H9 (cell line): ENCODE measurements at regions not wholly inside any gene's neighbourhood (a gene's known extent, or its start where the extent isn't known, plus 50 kb on each side); places are given as distances from the start of the nearest gene placed in this dataset.

Source experiments
- DNase-seq: peaks from one replicate; pipeline ENCODE4 v3.0.0-alpha.2; 2017
- H2AFZ ChIP-seq: one replicate; pipeline ENCODE4 v1.6.1; 2013; ENCODE audit warnings: mild to moderate bottlenecking, low read length, control low read depth, moderate library complexity
- H2AK5ac ChIP-seq: 2 replicates; pipeline ENCODE4 v1.6.1; 2013; ENCODE audit warnings: low read length, control low read depth, mixed read lengths; ENCODE audit not compliant: insufficient read length
- H2BK120ac ChIP-seq: one replicate; pipeline ENCODE4 v1.6.1; 2013; ENCODE audit warnings: low read depth, mild to moderate bottlenecking, low read length, control low read depth, inconsistent platforms; ENCODE audit not compliant: poor library complexity, severe bottlenecking
- H2BK12ac ChIP-seq: 2 replicates; pipeline ENCODE4 v1.6.1; 2013; ENCODE audit warnings: low read length, control low read depth, mixed read lengths, low read depth; ENCODE audit not compliant: insufficient read length
- H2BK15ac ChIP-seq: 2 replicates; pipeline ENCODE4 v1.6.1; 2013; ENCODE audit warnings: low read depth, low read length, control low read depth
- H2BK20ac ChIP-seq: one replicate; pipeline ENCODE4 v1.6.1; 2013; ENCODE audit warnings: low read depth, mild to moderate bottlenecking, low read length, control low read depth, inconsistent platforms; ENCODE audit not compliant: poor library complexity, severe bottlenecking
- H2BK5ac ChIP-seq: 2 replicates; pipeline ENCODE4 v1.6.1; 2013; ENCODE audit warnings: low read length, control low read depth, mixed read lengths; ENCODE audit not compliant: insufficient read length
- H3K14ac ChIP-seq: 2 replicates; pipeline ENCODE4 v1.6.1; 2013; ENCODE audit warnings: low read length, control low read depth; ENCODE audit not compliant: insufficient read depth
- H3K18ac ChIP-seq: 2 replicates; pipeline ENCODE4 v1.6.1; 2013; ENCODE audit warnings: low read depth, mild to moderate bottlenecking, mixed read lengths, low read length, control low read depth; ENCODE audit not compliant: insufficient read length
- H3K23ac ChIP-seq: 2 replicates; pipeline ENCODE4 v1.6.1; 2013; ENCODE audit warnings: low read length, control low read depth, mixed read lengths, low read depth; ENCODE audit not compliant: insufficient read length
- H3K23me2 ChIP-seq: 2 replicates; pipeline ENCODE4 v1.6.1; 2013; ENCODE audit warnings: low read depth, mild to moderate bottlenecking, mixed read lengths, low read length, control low read depth; ENCODE audit not compliant: insufficient read length, poor library complexity, severe bottlenecking
- H3K27ac ChIP-seq: 2 replicates; pipeline ENCODE4 v1.5.1; 2013; ENCODE audit warnings: low read length, control low read depth, mixed read lengths, low read depth; ENCODE audit not compliant: insufficient read length
- H3K27me3 ChIP-seq: 2 replicates; pipeline ENCODE4 v1.6.1; 2013; ENCODE audit warnings: low read length, control low read depth, inconsistent platforms; ENCODE audit not compliant: insufficient read depth
- H3K4ac ChIP-seq: 2 replicates; pipeline ENCODE4 v1.6.1; 2013; ENCODE audit warnings: low read depth, mild to moderate bottlenecking, control low read depth, inconsistent platforms, low read length, moderate library complexity
- H3K4me1 ChIP-seq: 2 replicates; pipeline ENCODE4 v1.6.1; 2013; ENCODE audit warnings: low read length, control low read depth, inconsistent platforms; ENCODE audit not compliant: insufficient read depth
- H3K4me2 ChIP-seq: 2 replicates; pipeline ENCODE4 v1.6.1; 2013; ENCODE audit warnings: low read length, control low read depth, mixed read lengths; ENCODE audit not compliant: insufficient read length, insufficient read depth
- H3K56ac ChIP-seq: 2 replicates; pipeline ENCODE4 v1.6.1; 2013; ENCODE audit warnings: low read depth, mild to moderate bottlenecking, mixed read lengths, low read length, control low read depth; ENCODE audit not compliant: insufficient read length
- H3K79me1 ChIP-seq: 2 replicates; pipeline ENCODE4 v1.6.1; 2013; ENCODE audit warnings: low read depth, mild to moderate bottlenecking, moderate library complexity, low read length, control low read depth, inconsistent platforms; ENCODE audit not compliant: insufficient read depth, poor library complexity, severe bottlenecking
- H3K79me2 ChIP-seq: 2 replicates; pipeline ENCODE4 v1.6.1; 2013; ENCODE audit warnings: low read length, control low read depth, inconsistent platforms; ENCODE audit not compliant: insufficient read depth
- H3K9ac ChIP-seq: 2 replicates; pipeline ENCODE4 v1.6.1; 2013; ENCODE audit warnings: low read length, control low read depth, mixed read lengths; ENCODE audit not compliant: insufficient read length; ENCODE audit errors: extremely low read depth
- H3K9me3 ChIP-seq: one replicate; pipeline ENCODE4 v1.6.1; 2013; ENCODE audit warnings: low read depth, low read length, inconsistent platforms; ENCODE audit not compliant: control insufficient read depth
- H3T11ph ChIP-seq: one replicate; pipeline ENCODE4 v1.6.1; 2013; ENCODE audit warnings: mild to moderate bottlenecking, low read length, control low read depth, inconsistent platforms
- H4K20me1 ChIP-seq: one replicate; pipeline ENCODE4 v1.6.1; 2013; ENCODE audit not compliant: control insufficient read depth, insufficient read length, insufficient read depth
- H4K5ac ChIP-seq: 2 replicates; pipeline ENCODE4 v1.6.1; 2013; ENCODE audit warnings: low read depth, mild to moderate bottlenecking, mixed read lengths, low read length, control low read depth; ENCODE audit not compliant: insufficient read length
- H4K8ac ChIP-seq: replicated peaks from 2 replicates; pipeline ENCODE4 v1.6.1; 2013; ENCODE audit warnings: low read length, control low read depth, mixed read lengths, low read depth; ENCODE audit not compliant: insufficient read length
- H4K91ac ChIP-seq: 2 replicates; pipeline ENCODE4 v1.6.1; 2013; ENCODE audit warnings: low read depth, mild to moderate bottlenecking, moderate library complexity, mixed read lengths, low read length, control low read depth; ENCODE audit not compliant: insufficient read length
- H3K27ac Mint-ChIP-seq, 3 experiments: 2 replicates in 2 of 3; 3 replicates in 1 of 3; pipeline ENCODE4 v1.8.0; 2020 to 2021; ENCODE audit warnings: mixed read lengths in 3 of 3, mild to moderate bottlenecking in 1 of 3, moderate library complexity in 1 of 3
- H3K27me3 Mint-ChIP-seq: 2 replicates; pipeline ENCODE4 v1.8.0; 2021; ENCODE audit warnings: low read depth, mild to moderate bottlenecking, moderate library complexity, mixed read lengths
- H3K36me3 Mint-ChIP-seq, 3 experiments: 2 replicates in 2 of 3; 3 replicates in 1 of 3; pipeline ENCODE4 v1.8.0; 2020 to 2021; ENCODE audit warnings: low read depth in 3 of 3, mixed read lengths in 3 of 3; ENCODE audit not compliant: insufficient read depth in 1 of 3
- H3K4me1 Mint-ChIP-seq, 2 experiments: 2 replicates each; pipeline ENCODE4 v1.8.0; 2020; ENCODE audit warnings: mixed read lengths in 2 of 2
- H3K4me3 Mint-ChIP-seq, 2 experiments: 2 replicates in 1 of 2; 3 replicates in 1 of 2; pipeline ENCODE4 v1.8.0; 2020 to 2021; ENCODE audit warnings: mild to moderate bottlenecking in 2 of 2, mixed read lengths in 2 of 2, moderate library complexity in 1 of 2
- H3K9me3 Mint-ChIP-seq, 2 experiments: 2 replicates in 1 of 2; 3 replicates in 1 of 2; pipeline ENCODE4 v1.8.0; 2020; ENCODE audit warnings: mild to moderate bottlenecking in 2 of 2, mixed read lengths in 2 of 2, moderate library complexity in 1 of 2
- CTCF ChIP-seq: fragments of 200-600 bp; sonication (generic); conservative IDR thresholded peaks from 3 replicates; pipeline ENCODE4 v1.8.0; 2021; ENCODE audit warnings: antibody characterized with exemption, mild to moderate bottlenecking
- WGBS: extraction: QIAGEN DNeasy Blood & Tissue Kit; methylation state at CpG from one replicate; pipeline ENCODE4 v1.1.7; 2013; ENCODE audit warnings: missing lambda C conversion rate, low lambda C conversion rate, mixed read lengths; ENCODE audit not compliant: insufficient read length; ENCODE audit errors: extremely low coverage; 5-methylcytosine and 5-hydroxymethylcytosine counted together

GRCh38 chr6:149127212-149127611 is 190.3 kb upstream of the TAB2 start:
- no peaks in the 10 kb centered on the region for H3K23me2 ChIP-seq
- no peak overlapping the region for H3K14ac ChIP-seq
- Mint-ChIP-seq H3K27ac (no peak overlapping the region), H3K9me3 (peaks cover 0 to 12% of the 10 kb centered on the region in 2 experiments; a peak in 3 of 5 replicates), H3K4me1 (no peaks in the 10 kb centered on the region), H3K27me3 (no peaks in the 10 kb centered on the region; the same call in 1 of the 2 replicates), H3K4me3 (no peak overlapping the region), H3K36me3 (no peaks in the 10 kb centered on the region; a peak in 1 of 7 replicates)
- H2BK20ac ChIP-seq, result no peak overlapping the region
- no peak overlapping the region for H2AFZ ChIP-seq
- H2BK15ac ChIP-seq, result no peak overlapping the region
- no peak overlapping the region for H2AK5ac ChIP-seq
- H3K23ac ChIP-seq, result no peak overlapping the region
- no peak overlapping the region for H3K18ac ChIP-seq
- H3K79me1 ChIP-seq, result no peaks in the 10 kb centered on the region
- H3T11ph ChIP-seq, result no peak overlapping the region
- no peak overlapping the region for H2BK12ac ChIP-seq
- no peak overlapping the region for H4K8ac ChIP-seq
- H3K27ac ChIP-seq, result no peak overlapping the region
- no peak overlapping the region for H3K4ac ChIP-seq
- H4K5ac ChIP-seq, result no peak overlapping the region
- no peak overlapping the region for H4K91ac ChIP-seq
- H3K4me2 ChIP-seq, result no peak overlapping the region
- no CpG with 5 or more reads among the region's 1 CpG for WGBS
- no peaks in the 10 kb centered on the region for H3K4me1 ChIP-seq
- H3K9ac ChIP-seq, result no peak overlapping the region
- H3K27me3 ChIP-seq, result no peaks in the 10 kb centered on the region
- H4K20me1 ChIP-seq, result no peaks in the 10 kb centered on the region
- no peaks in the 10 kb centered on the region for H3K9me3 ChIP-seq
- H3K56ac ChIP-seq, result no peak overlapping the region
- no peak overlapping the region for H2BK5ac ChIP-seq
- H2BK120ac ChIP-seq, result no peak overlapping the region
- TF ChIP-seq CTCF, result no peak
- H3K79me2 ChIP-seq, result no peaks in the 10 kb centered on the region
- no peak for DNase-seq
